GM23248 (cell line): ENCODE measurements at regions not wholly inside any gene's neighbourhood (a gene's known extent, or its start where the extent isn't known, plus 50 kb on each side); places are given as distances from the start of the nearest gene placed in this dataset.

Experiments used
- DNase-seq: peaks from one replicate; pipeline ENCODE4 v3.0.0-alpha.2; 2015
- H2AFZ ChIP-seq: fragments of 200-600 bp; sonication (generic); 2 replicates; pipeline ENCODE4 v1.6.1; 2016; ENCODE audit warnings: antibody characterized with exemption
- H3F3A ChIP-seq: fragments of 200-600 bp; sonication (generic); 2 replicates; pipeline ENCODE4 v1.6.1; 2016; ENCODE audit warnings: mild to moderate bottlenecking, antibody characterized with exemption, mixed run types; ENCODE audit not compliant: insufficient read depth
- H3K27ac ChIP-seq: fragments of 200-600 bp; sonication (generic); 2 replicates; pipeline ENCODE4 v1.5.1; 2016; ENCODE audit warnings: mild to moderate bottlenecking
- H3K27me3 ChIP-seq: fragments of 200-600 bp; sonication (generic); replicated peaks from 2 replicates; pipeline ENCODE4 v1.6.1; 2016; ENCODE audit warnings: mild to moderate bottlenecking; ENCODE audit not compliant: insufficient read depth
- H3K36me3 ChIP-seq: fragments of 200-600 bp; sonication (generic); 2 replicates; pipeline ENCODE4 v1.6.1; 2016; ENCODE audit warnings: low read depth, mild to moderate bottlenecking
- H3K4me1 ChIP-seq: fragments of 200-600 bp; sonication (generic); 2 replicates; pipeline ENCODE4 v1.6.1; 2016; ENCODE audit warnings: mild to moderate bottlenecking; ENCODE audit not compliant: insufficient read depth
- H3K4me2 ChIP-seq: fragments of 200-600 bp; sonication (generic); one replicate; pipeline ENCODE4 v1.6.1; 2016; ENCODE audit warnings: mild to moderate bottlenecking; ENCODE audit not compliant: unreplicated experiment
- H3K4me3 ChIP-seq: fragments of 200-600 bp; sonication (generic); 2 replicates; pipeline ENCODE4 v1.5.1; 2016; ENCODE audit warnings: mild to moderate bottlenecking
- H3K79me2 ChIP-seq: fragments of 200-600 bp; sonication (generic); 2 replicates; pipeline ENCODE4 v1.6.1; 2016; ENCODE audit warnings: mild to moderate bottlenecking; ENCODE audit not compliant: insufficient read depth
- H3K9ac ChIP-seq: fragments of 200-600 bp; sonication (generic); 2 replicates; pipeline ENCODE4 v1.6.1; 2016; ENCODE audit warnings: mild to moderate bottlenecking
- H3K9me2 ChIP-seq: fragments of 200-600 bp; sonication (generic); 2 replicates; pipeline ENCODE4 v1.6.1; 2016; ENCODE audit warnings: mixed run types, mild to moderate bottlenecking, moderate library complexity; ENCODE audit not compliant: insufficient read depth
- H3K9me3 ChIP-seq: fragments of 200-600 bp; sonication (generic); one replicate; pipeline ENCODE4 v1.6.1; 2017; ENCODE audit warnings: low read depth
- H4K20me1 ChIP-seq: fragments of 200-600 bp; sonication (generic); 2 replicates; pipeline ENCODE4 v1.6.0; 2016; ENCODE audit not compliant: insufficient read depth
- EZH2 ChIP-seq: fragments of 200-600 bp; sonication (generic); IDR thresholded peaks from 2 replicates; pipeline ENCODE4 v1.6.1; 2018; ENCODE audit warnings: antibody characterized with exemption, mild to moderate bottlenecking; ENCODE audit not compliant: insufficient read depth, poor library complexity, severe bottlenecking
- EZH2phosphoT487 ChIP-seq: fragments of 200-600 bp; sonication (generic); IDR thresholded peaks from 2 replicates; pipeline ENCODE4 v1.6.1; 2018; ENCODE audit warnings: antibody characterized with exemption, moderate library complexity, mild to moderate bottlenecking, low read depth; ENCODE audit not compliant: insufficient read depth
- WGBS, 2 experiments: methylation state at CpG; one replicate each; pipeline ENCODE4 v1.1.6; 2015 to 2017; ENCODE audit warnings: low lambda C conversion rate in 2 of 2, low coverage in 1 of 2; ENCODE audit errors: missing lambda C conversion rate in 2 of 2; 5-methylcytosine and 5-hydroxymethylcytosine counted together
- in situ Hi-C: fragments of 300-500 bp; cut with MboI; formaldehyde crosslinking; loops from 2 replicates; pipeline ENCODE4 v1.15.0; 2020

- H3K4me3 ChIP-seq = peak overlapping the region; percentile 78
- TF ChIP-seq EZH2phosphoT487 (no peak), EZH2 (no peak)
- peaks cover 9% of the 10 kb centered on the region; the same call in 1 of the 2 replicates for H3F3A ChIP-seq
- H3K36me3 ChIP-seq = no peaks in the 10 kb centered on the region
- in situ Hi-C loops = no loop called here
- H3K79me2 ChIP-seq = no peaks in the 10 kb centered on the region
- no peaks in the 10 kb centered on the region for H3K9me2 ChIP-seq
- H3K9ac ChIP-seq = peak overlapping the region; percentile 75
- no peaks in the 10 kb centered on the region for H3K27me3 ChIP-seq
- no peaks in the 10 kb centered on the region for H3K9me3 ChIP-seq
- peak overlapping the region; percentile 39 for H3K27ac ChIP-seq
- H2AFZ ChIP-seq = peak overlapping the region; percentile 92
- peak; percentile 80 for DNase-seq
- peaks cover 27% of the 10 kb centered on the region for H3K4me1 ChIP-seq
- no peaks in the 10 kb centered on the region for H4K20me1 ChIP-seq
- 0 to 4% methylated on average over 4 of the region's 4 CpGs for WGBS, 2 experiments
- H3K4me2 ChIP-seq = peak overlapping the region; percentile 95
These were observed 209.7 kb downstream of the SPRY2 start for GRCh38 chr13:80131204-80131603.

- H3K4me1 ChIP-seq = peaks cover 3% of the 10 kb centered on the region
- H3K27me3 ChIP-seq = no peaks in the 10 kb centered on the region
- no peaks in the 10 kb centered on the region for H3F3A ChIP-seq
- no peak overlapping the region for H3K27ac ChIP-seq
- H3K4me2 ChIP-seq = no peak overlapping the region
- TF ChIP-seq EZH2phosphoT487 = no peak
- no peak for TF ChIP-seq EZH2
- H3K9me2 ChIP-seq = no peaks in the 10 kb centered on the region
- no peak overlapping the region for H3K4me3 ChIP-seq
- in situ Hi-C loops = no loop called here
- H3K9me3 ChIP-seq = no peaks in the 10 kb centered on the region
- no peak overlapping the region for H2AFZ ChIP-seq
- no peak overlapping the region for H3K9ac ChIP-seq
- DNase-seq = no peak
- no peaks in the 10 kb centered on the region for H4K20me1 ChIP-seq
- WGBS, 2 experiments = 50 to 69% methylated on average over 1 of the region's 1 CpG
- no peaks in the 10 kb centered on the region for H3K79me2 ChIP-seq
- no peaks in the 10 kb centered on the region for H3K36me3 ChIP-seq
These were observed 214.4 kb downstream of the SPRY2 start for GRCh38 chr13:80126389-80127068.

- H3K9me2 ChIP-seq = no peaks in the 10 kb centered on the region
- no peak overlapping the region for H2AFZ ChIP-seq
- no peak for TF ChIP-seq EZH2phosphoT487
- TF ChIP-seq EZH2 = no peak
- no peaks in the 10 kb centered on the region for H3K9me3 ChIP-seq
- H3K4me1 ChIP-seq = no peaks in the 10 kb centered on the region
- no peaks in the 10 kb centered on the region for H4K20me1 ChIP-seq
- H3K27me3 ChIP-seq = no peaks in the 10 kb centered on the region
- no peaks in the 10 kb centered on the region for H3K36me3 ChIP-seq
- no peak overlapping the region for H3K4me3 ChIP-seq
- H3F3A ChIP-seq = no peaks in the 10 kb centered on the region
- no peaks in the 10 kb centered on the region for H3K79me2 ChIP-seq
- 93 to 97% methylated on average over 3 of the region's 3 CpGs for WGBS, 2 experiments
- in situ Hi-C loops = no loop called here
- no peak overlapping the region for H3K4me2 ChIP-seq
- H3K27ac ChIP-seq = no peak overlapping the region
- H3K9ac ChIP-seq = no peak overlapping the region
- no peak for DNase-seq
These were observed 217.0 kb downstream of the SPRY2 start for GRCh38 chr13:80123945-80124344.

GRCh38 chr13:80121038-80121437 is 219.9 kb downstream of the SPRY2 start:
- in situ Hi-C loops = no loop called here
- Histone ChIP-seq H3K27ac (no peak overlapping the region), H3K9me3 (no peaks in the 10 kb centered on the region), H3K79me2 (no peaks in the 10 kb centered on the region), H3K36me3 (no peaks in the 10 kb centered on the region), H3K4me1 (peaks cover 7% of the 10 kb centered on the region), H3K9me2 (no peaks in the 10 kb centered on the region), H4K20me1 (no peaks in the 10 kb centered on the region), H3K27me3 (no peaks in the 10 kb centered on the region), H3K9ac (no peak overlapping the region), H2AFZ (peak overlapping the region; percentile 47; the same call in 1 of the 2 replicates), H3K4me3 (no peak overlapping the region), H3K4me2 (no peak overlapping the region), H3F3A (0 out of 2 replicates have a peak, but pooled peaks cover 6% of the 10 kb centered on the region)
- no peak for TF ChIP-seq EZH2phosphoT487
- TF ChIP-seq EZH2 = no peak
- 15 to 31% methylated on average over 1 of the region's 1 CpG for WGBS, 2 experiments
- peak; percentile 25 for DNase-seq
